ENCODE measurements at regions not wholly inside any gene's neighbourhood (a gene's known extent, or its start where the extent isn't known, plus 50 kb on each side); places are given as distances from the start of the nearest gene placed in this dataset.

DNA sequence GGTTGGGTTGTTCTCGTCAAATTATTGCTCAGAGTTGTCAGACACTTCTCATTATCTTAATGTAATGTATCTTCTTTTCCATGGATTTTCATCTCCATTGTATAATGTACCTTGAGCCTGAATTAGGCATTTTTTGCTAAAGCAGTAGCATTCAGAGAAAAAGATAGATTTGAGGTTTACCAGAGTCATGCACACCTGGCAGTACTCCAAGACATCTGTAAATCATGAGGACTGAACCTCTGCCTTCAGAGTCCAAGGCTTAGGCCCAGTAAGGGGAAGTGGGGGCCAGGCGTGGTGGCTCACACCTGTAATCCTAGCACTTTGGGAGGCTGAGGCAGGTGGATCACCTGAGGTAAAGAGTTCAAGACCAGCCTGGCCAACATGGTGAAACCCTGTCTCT, 624.3 kb upstream of the MBL2 start:
- Histone ChIP-seq H3K4me1 (no peaks in the 10 kb centered on the region), H3K9me3 (no peaks in the 10 kb centered on the region), H3K36me3 (no peaks in the 10 kb centered on the region), H3K4me3 (no peak overlapping the region), H3K27me3 (no peaks in the 10 kb centered on the region), H3K27ac (no peak overlapping the region)
- TF ChIP-seq POLR2A (IDR thresholded peaks at IDR 0.05) (no peak), CTCF (IDR thresholded peaks at IDR 0.05 in 4 of 5, conservative IDR thresholded peaks at IDR 0.05 in 1 of 5) (no peak)
- in situ Hi-C loops (cut with MboI; ENCODE audit: low sequenced_read_pairs in 4 of 4): no loop called here
- no peak for ATAC-seq
- intact Hi-C loops (cut with DNase I; ENCODE audit: low total_unique reads): no loop called here
- DNase-seq: no peak

- no peak for ATAC-seq
- Histone ChIP-seq H3K4me1 (no peaks in the 10 kb centered on the region), H3K9me3 (no peaks in the 10 kb centered on the region), H3K4me3 (no peak overlapping the region), H3K36me3 (no peaks in the 10 kb centered on the region), H3K27ac (no peak overlapping the region), H3K27me3 (no peaks in the 10 kb centered on the region)
- in situ Hi-C loops (cut with MboI; ENCODE audit: low sequenced_read_pairs in 4 of 4) (no loop called here), intact Hi-C loops (cut with DNase I; ENCODE audit: low total_unique reads) (no loop called here)
- no peak for DNase-seq
- no peak for TF ChIP-seq POLR2A (IDR thresholded peaks at IDR 0.05)
- no peak for TF ChIP-seq CTCF (IDR thresholded peaks at IDR 0.05 in 4 of 5, conservative IDR thresholded peaks at IDR 0.05 in 1 of 5)
These were observed 622.9 kb upstream of the MBL2 start for GRCh38 chr10:53395449-53395848.

DNA sequence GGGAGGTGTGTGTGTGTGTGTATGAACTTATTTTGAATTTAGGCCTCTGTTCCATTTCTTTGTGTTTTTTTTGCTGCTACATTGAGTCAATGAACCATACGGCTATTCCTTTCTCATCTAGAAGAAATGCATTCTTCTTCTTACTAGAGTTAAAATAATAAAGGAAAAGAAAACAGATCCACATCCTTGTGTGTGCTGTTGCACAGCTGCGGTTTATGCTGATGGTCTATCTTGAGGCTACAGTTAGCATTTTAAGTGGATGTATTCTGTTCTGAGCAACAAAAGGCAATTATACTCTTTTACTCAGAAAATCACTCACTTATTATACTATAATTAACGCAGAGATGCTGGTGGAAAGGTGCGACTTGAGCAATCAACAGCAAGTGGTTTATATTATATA, 615.0 kb upstream of the MBL2 start:
- H3K4me1 ChIP-seq: no peaks in the 10 kb centered on the region
- TF ChIP-seq CTCF (IDR thresholded peaks at IDR 0.05 in 4 of 5, conservative IDR thresholded peaks at IDR 0.05 in 1 of 5) (no peak), POLR2A (IDR thresholded peaks at IDR 0.05) (no peak)

DNA sequence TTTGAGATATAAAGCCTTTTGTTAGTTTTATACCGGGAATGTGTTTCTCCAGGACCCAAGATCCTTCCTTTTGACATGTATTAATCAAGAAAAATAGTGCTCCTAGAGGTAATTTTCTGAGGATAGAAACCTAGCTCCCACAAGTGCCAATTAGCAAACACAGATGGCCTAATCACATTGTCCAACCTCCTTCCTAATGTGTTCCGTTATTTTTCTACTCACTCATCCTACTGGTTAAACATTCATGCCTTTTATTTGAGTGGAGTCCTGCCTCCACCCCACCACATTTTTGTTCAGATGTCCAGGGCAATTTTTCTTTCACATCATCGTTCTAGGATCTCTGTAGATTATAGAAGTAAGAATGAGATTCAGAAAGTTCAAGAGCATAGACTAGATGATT, 610.0 kb upstream of the MBL2 start:
- H3K9me3 ChIP-seq: no peaks in the 10 kb centered on the region
- ATAC-seq: no peak
- in situ Hi-C loops (cut with MboI; ENCODE audit: low sequenced_read_pairs in 4 of 4) (no loop called here), intact Hi-C loops (cut with DNase I; ENCODE audit: low total_unique reads) (no loop called here)
- H3K36me3 ChIP-seq: no peaks in the 10 kb centered on the region
- DNase-seq: no peak
- no peaks in the 10 kb centered on the region for H3K27me3 ChIP-seq
- H3K4me3 ChIP-seq: no peak overlapping the region
- no peak overlapping the region for H3K27ac ChIP-seq
- no peaks in the 10 kb centered on the region for H3K4me1 ChIP-seq
- TF ChIP-seq CTCF (IDR thresholded peaks at IDR 0.05 in 4 of 5, conservative IDR thresholded peaks at IDR 0.05 in 1 of 5) (no peak), POLR2A (IDR thresholded peaks at IDR 0.05) (no peak)

More for the DNA sequence above, 615.0 kb upstream of the MBL2 start:
- Histone ChIP-seq H3K4me3 (no peak overlapping the region), H3K9me3 (no peaks in the 10 kb centered on the region), H3K36me3 (no peaks in the 10 kb centered on the region), H3K27ac (no peak overlapping the region), H3K27me3 (no peaks in the 10 kb centered on the region)
- intact Hi-C loops (cut with DNase I; ENCODE audit: low total_unique reads): no loop called here
- ATAC-seq: no peak
- no peak for DNase-seq
- in situ Hi-C loops (cut with MboI; ENCODE audit: low sequenced_read_pairs in 4 of 4): no loop called here

- no peaks in the 10 kb centered on the region for H3K4me1 ChIP-seq
- in situ Hi-C loops (cut with MboI; ENCODE audit: low sequenced_read_pairs in 4 of 4): no loop called here
- H3K4me3 ChIP-seq: no peak overlapping the region
- H3K9me3 ChIP-seq: no peaks in the 10 kb centered on the region
- no peaks in the 10 kb centered on the region for H3K36me3 ChIP-seq
- no peaks in the 10 kb centered on the region for H3K27me3 ChIP-seq
- no peak overlapping the region for H3K27ac ChIP-seq
- intact Hi-C loops (cut with DNase I; ENCODE audit: low total_unique reads): no loop called here
- DNase-seq: no peak
- no peak for ATAC-seq
- TF ChIP-seq CTCF (IDR thresholded peaks at IDR 0.05 in 4 of 5, conservative IDR thresholded peaks at IDR 0.05 in 1 of 5): no peak
- TF ChIP-seq POLR2A (IDR thresholded peaks at IDR 0.05): no peak
These were observed 607.4 kb upstream of the MBL2 start for GRCh38 chr10:53379956-53380355.
